Keratinocyte (primary cell): ENCODE measurements at regions not wholly inside any gene's neighbourhood (a gene's known extent, or its start where the extent isn't known, plus 50 kb on each side); places are given as distances from the start of the nearest gene placed in this dataset.
"Not testable (repeated sequence)": the region's sequence is repeated elsewhere in the genome, so short reads cannot be mapped to it uniquely, and the experiment has no call there.

Source experiments
- DNase-seq: peaks from one replicate; pipeline ENCODE4 v3.0.0-alpha.2; 2011; ENCODE audit warnings: low read depth, missing footprints, low spot score
- FAIRE-seq: peaks from 2 replicates; lab custom pipeline; 2011; peaks lifted over from hg19 to GRCh38; lab: Jason Lieb, UNC
- H2AFZ ChIP-seq: 2 replicates; pipeline ENCODE4 v1.6.0; 2012; ENCODE audit warnings: low read length, control low read depth, inconsistent platforms; ENCODE audit not compliant: control insufficient read depth
- H3K27ac ChIP-seq: 2 replicates; pipeline ENCODE4 v1.5.1; 2011; ENCODE audit warnings: low read length; ENCODE audit not compliant: control insufficient read depth, insufficient read depth
- H3K27me3 ChIP-seq: 3 replicates; pipeline ENCODE4 v1.6.0; 2011; ENCODE audit warnings: low read length; ENCODE audit not compliant: control insufficient read depth, insufficient read depth; ENCODE audit errors: extremely low read depth
- H3K36me3 ChIP-seq, 2 experiments: 2 replicates in 1 of 2; 3 replicates in 1 of 2; pipeline ENCODE4 v1.5.1; 2011; ENCODE audit warnings: low read length in 2 of 2, mild to moderate bottlenecking in 1 of 2; ENCODE audit not compliant: control insufficient read depth in 2 of 2, insufficient read depth in 2 of 2; ENCODE audit errors: extremely low read depth in 1 of 2
- H3K4me1 ChIP-seq: 3 replicates; pipeline ENCODE4 v1.5.1; 2011; ENCODE audit warnings: low read length; ENCODE audit not compliant: control insufficient read depth, insufficient read depth; ENCODE audit errors: extremely low read depth
- H3K4me2 ChIP-seq: 3 replicates; pipeline ENCODE4 v1.6.0; 2011; ENCODE audit warnings: low read depth, low read length; ENCODE audit not compliant: control insufficient read depth, insufficient read depth; ENCODE audit errors: extremely low read depth
- H3K4me3 ChIP-seq, 3 experiments: fragments of 200-600 bp in 1 of 3; sonication (generic) in 1 of 3; 2 replicates in 2 of 3; 3 replicates in 1 of 3; pipeline ENCODE4 v1.5.1; 2011 to 2016; ENCODE audit warnings: low read length in 3 of 3, mild to moderate bottlenecking in 3 of 3, control low read depth in 2 of 3, inconsistent platforms in 1 of 3, low read depth in 1 of 3, mixed read lengths in 1 of 3, mixed run types in 1 of 3, moderate library complexity in 1 of 3; ENCODE audit not compliant: control insufficient read depth in 2 of 3, insufficient read depth in 2 of 3; ENCODE audit errors: extremely low read depth in 1 of 3
- H3K79me2 ChIP-seq: 2 replicates; pipeline ENCODE4 v1.6.0; 2012; ENCODE audit warnings: low read length; ENCODE audit not compliant: control insufficient read depth, insufficient read depth
- H3K9ac ChIP-seq: 3 replicates; pipeline ENCODE4 v1.6.0; 2011; ENCODE audit warnings: low read length; ENCODE audit not compliant: control insufficient read depth, insufficient read depth; ENCODE audit errors: extremely low read depth
- H3K9me1 ChIP-seq: 3 replicates; pipeline ENCODE4 v1.6.0; 2011; ENCODE audit warnings: low read length; ENCODE audit not compliant: control insufficient read depth, insufficient read depth; ENCODE audit errors: extremely low read depth
- H3K9me3 ChIP-seq: 2 replicates; pipeline ENCODE4 v1.5.1; 2012; ENCODE audit warnings: low read depth, low read length; ENCODE audit not compliant: control insufficient read depth
- H4K20me1 ChIP-seq: 3 replicates; pipeline ENCODE4 v1.6.0; 2011; ENCODE audit warnings: low read length; ENCODE audit not compliant: control insufficient read depth, insufficient read depth; ENCODE audit errors: extremely low read depth
- CTCF ChIP-seq, 3 experiments: IDR thresholded peaks in 1 of 3; conservative IDR thresholded peaks in 1 of 3; optimal IDR thresholded peaks in 1 of 3; 2 replicates in 2 of 3; 3 replicates in 1 of 3; pipeline versions ENCODE3 to v1.5.1; 2011; ENCODE audit warnings: low read length in 3 of 3, mild to moderate bottlenecking in 3 of 3, moderate library complexity in 2 of 3, control low read depth in 1 of 3, inconsistent platforms in 1 of 3; ENCODE audit not compliant: insufficient read depth in 2 of 3; ENCODE audit errors: extremely low read depth in 1 of 3
- EZH2 ChIP-seq: IDR thresholded peaks from one replicate; pipeline ENCODE4 v1.6.1; 2012; ENCODE audit warnings: inconsistent platforms, mild to moderate bottlenecking, low read length, moderate library complexity
- dilution Hi-C: fragments of 300-500 bp; cut with MboI; formaldehyde crosslinking; loops from one replicate; pipeline ENCODE4 v1.7.0; 2020; ENCODE audit warnings: low sequenced_read_pairs; ENCODE audit not compliant: extremely low pct_ligation_motif_present

DNA sequence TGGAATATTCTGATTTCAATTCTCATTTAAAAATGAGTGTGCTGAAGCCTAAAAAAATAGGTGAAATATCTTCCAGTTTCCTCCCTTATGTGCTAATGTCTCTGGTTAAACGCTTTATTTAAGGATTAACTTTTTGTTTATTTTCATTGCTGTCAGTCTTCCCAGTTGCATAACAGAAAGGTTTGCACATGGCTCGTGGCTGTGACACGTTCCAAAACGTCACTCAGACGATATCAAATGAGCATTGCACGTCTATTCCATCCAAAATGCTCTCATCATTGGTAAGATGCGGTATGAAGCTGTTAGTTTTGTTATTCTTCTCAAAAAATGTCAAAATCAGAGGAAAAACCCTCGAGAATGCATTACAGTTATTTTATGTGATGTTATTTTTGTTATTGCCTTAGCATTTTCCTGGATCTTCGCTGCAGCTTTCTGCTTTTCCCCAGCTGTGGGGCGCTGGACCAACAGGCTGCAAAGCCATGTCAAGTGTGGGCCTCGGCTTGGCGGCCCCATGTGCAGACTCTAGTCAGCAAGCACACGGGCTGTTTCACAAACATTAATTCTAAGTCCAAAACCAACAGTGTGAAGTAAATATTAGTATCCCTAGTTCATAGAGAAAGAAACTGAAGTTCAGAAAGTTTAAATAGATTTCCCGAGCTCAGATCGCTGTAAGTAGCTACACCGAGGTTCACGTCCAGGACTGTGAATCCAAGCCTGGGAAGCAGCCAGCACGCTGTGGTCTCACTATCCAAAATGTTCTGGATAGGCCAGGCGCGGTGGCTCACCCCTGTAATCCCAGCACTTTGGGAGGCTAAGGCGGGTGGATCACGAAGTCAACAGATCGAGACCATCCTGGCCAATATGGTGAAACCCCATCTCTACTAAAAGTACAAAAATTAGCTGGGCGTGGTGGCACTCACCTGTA, 793.4 kb upstream of the FRG1 start:
- dilution Hi-C loops = no loop called here
- Histone ChIP-seq H3K9me1 (no peaks in the 10 kb centered on the region), H3K4me3 (no peak overlapping the region), H3K36me3 (no peaks in the 10 kb centered on the region), H2AFZ (no peak overlapping the region), H3K9me3 (peaks cover 4% of the 10 kb centered on the region), H4K20me1 (no peaks in the 10 kb centered on the region), H3K79me2 (no peaks in the 10 kb centered on the region), H3K9ac (no peak overlapping the region), H3K27ac (no peak overlapping the region), H3K27me3 (no peaks in the 10 kb centered on the region), H3K4me2 (no peak overlapping the region), H3K4me1 (no peaks in the 10 kb centered on the region)
- no peak for TF ChIP-seq EZH2
- no peak for TF ChIP-seq CTCF (optimal IDR thresholded peaks at IDR 0.05 in 1 of 3, IDR thresholded peaks at IDR 0.05 in 1 of 3, conservative IDR thresholded peaks at IDR 0.05 in 1 of 3; ENCODE audit: extremely low read depth in 1 of 3, insufficient read depth in 2 of 3, low read length in 3 of 3)
- FAIRE-seq = no peak
- DNase-seq = no peak

DNA sequence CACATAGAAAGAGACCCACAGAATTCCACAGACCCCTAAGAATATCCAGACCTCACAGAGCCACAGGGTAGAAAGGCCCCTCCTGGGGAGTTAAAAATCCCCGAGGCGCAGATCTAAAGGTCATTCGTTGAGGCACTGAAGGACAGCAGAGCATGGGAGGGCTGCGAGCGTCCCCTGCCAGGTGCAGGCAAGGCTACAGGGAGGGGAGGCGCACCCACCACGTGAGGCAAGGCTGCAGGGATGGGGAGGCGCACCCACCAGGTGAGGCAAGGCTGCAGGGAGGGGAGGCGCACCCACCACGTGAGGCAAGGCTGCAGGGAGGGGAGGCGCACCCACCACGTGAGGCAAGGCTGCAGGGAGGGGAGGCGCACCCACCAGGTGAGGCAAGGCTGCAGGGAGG, 785.6 kb upstream of the FRG1 start:
- H3K27ac ChIP-seq, H2AFZ ChIP-seq, FAIRE-seq, H3K27me3 ChIP-seq, H3K9ac ChIP-seq, H3K4me2 ChIP-seq, H3K36me3 ChIP-seq, H4K20me1 ChIP-seq, dilution Hi-C loops, H3K4me1 ChIP-seq, DNase-seq, H3K9me3 ChIP-seq, H3K79me2 ChIP-seq, H3K4me3 ChIP-seq, H3K9me1 ChIP-seq: not testable (repeated sequence)
